Coronary artery (tissue), 2 donors: ENCODE measurements at regions not wholly inside any gene's neighbourhood (a gene's known extent, or its start where the extent isn't known, plus 50 kb on each side); places are given as distances from the start of the nearest gene placed in this dataset.
"Not testable (repeated sequence)": the region's sequence is repeated elsewhere in the genome, so short reads cannot be mapped to it uniquely, and the experiment has no call there.

Experiments
- DNase-seq: peaks from one replicate; pipeline ENCODE4 v3.0.0-alpha.2; 2017; ENCODE audit warnings: low spot score
- H3K27ac ChIP-seq, 2 donors: fragments of 200-600 bp; sonication (generic); one replicate each; pipeline ENCODE4 v1.5.1; 2016 to 2019
- H3K4me3 ChIP-seq: fragments of 200-600 bp; sonication (generic); 2 replicates; pipeline ENCODE4 v1.5.1; 2016; ENCODE audit warnings: mild to moderate bottlenecking, moderate library complexity
- CTCF ChIP-seq: fragments of 200-600 bp; sonication (generic); IDR thresholded peaks from one replicate; pipeline ENCODE4 v1.5.1; 2019; ENCODE audit warnings: antibody characterized with exemption

- Histone ChIP-seq H3K4me3 (no peak overlapping the region), H3K27ac (peak overlapping the region in 1 of 2 donors; percentile 30)
- TF ChIP-seq CTCF, result no peak
- DNase-seq, result no peak
Measured at GRCh38 chr2:120544522-120544921, 191.1 kb upstream of the GLI2 start.

GRCh38 chr2:120545007-120545406 lies 190.7 kb upstream of the GLI2 start:
- not testable (repeated sequence) for H3K4me3 ChIP-seq, DNase-seq, H3K27ac ChIP-seq

- Histone ChIP-seq H3K27ac (peak overlapping the region in 1 of 2 donors; percentile 53), H3K4me3 (no peak overlapping the region)
- DNase-seq, result no peak
- no peak for TF ChIP-seq CTCF
Measured at GRCh38 chr2:120545521-120546047, 190.1 kb upstream of the GLI2 start.

- H3K27ac ChIP-seq, result peak overlapping the region in 1 of 2 donors; percentile 53
- DNase-seq, result no peak
Measured at GRCh38 chr2:120546048-120546864, 189.4 kb upstream of the GLI2 start.

GRCh38 chr2:120546865-120547390 lies 188.7 kb upstream of the GLI2 start:
- TF ChIP-seq CTCF, result no peak
- H3K27ac ChIP-seq, result peak overlapping the region in 1 of 2 donors; percentile 53
- no peak for DNase-seq
- H3K4me3 ChIP-seq, result no peak overlapping the region

More at GRCh38 chr2:120546048-120546864, 189.4 kb upstream of the GLI2 start:
- peak overlapping the region; percentile 19 for H3K4me3 ChIP-seq
- no peak for TF ChIP-seq CTCF

GRCh38 chr2:120547662-120548061 lies 188.0 kb upstream of the GLI2 start:
- H3K27ac ChIP-seq, result no peak overlapping the region
- DNase-seq, result no peak
- TF ChIP-seq CTCF, result no peak
- no peak overlapping the region for H3K4me3 ChIP-seq

- DNase-seq, result no peak
- no peak overlapping the region for H3K27ac ChIP-seq
- no peak overlapping the region for H3K4me3 ChIP-seq
- TF ChIP-seq CTCF, result no peak
Measured at GRCh38 chr2:120548627-120549608, 186.8 kb upstream of the GLI2 start.
